ENCODE measurements at regions not wholly inside any gene's neighbourhood (a gene's known extent, or its start where the extent isn't known, plus 50 kb on each side); places are given as distances from the start of the nearest gene placed in this dataset.

DNA sequence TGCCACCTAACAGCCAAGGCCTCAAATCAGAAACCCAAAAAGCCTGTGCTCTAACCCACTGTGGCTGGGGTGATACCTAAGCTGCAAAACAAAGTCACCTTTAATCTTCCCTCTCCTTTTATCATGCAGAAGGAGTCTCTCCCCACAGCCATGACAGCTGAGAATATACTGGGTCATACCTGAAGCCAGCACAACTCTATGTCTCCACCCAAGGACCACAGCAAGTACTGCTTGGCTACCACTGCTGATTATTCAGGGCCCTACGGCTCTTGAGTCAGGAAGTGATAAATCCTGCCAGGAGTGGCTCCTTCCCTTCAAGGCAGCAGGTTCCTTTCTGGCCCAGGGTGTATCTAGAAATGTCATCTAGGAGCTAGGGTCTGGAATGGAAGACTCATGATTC, 151.5 kb upstream of the TOM1L1 start:
- H3K56ac ChIP-seq (ENCODE audit: low read length) = no peak overlapping the region
- no peaks in the 10 kb centered on the region for H3K4me1 ChIP-seq (ENCODE audit: control insufficient read depth, low read depth, low read length)
- H3K4me3 ChIP-seq (ENCODE audit: low read length) = no peak overlapping the region
- H2BK5ac ChIP-seq (ENCODE audit: low read length) = no peak overlapping the region
- H3K36me3 ChIP-seq (ENCODE audit: control insufficient read depth, insufficient read depth, low read length) = no peaks in the 10 kb centered on the region
- H3K27ac ChIP-seq (ENCODE audit: low read depth, low read length) = no peak overlapping the region
- H4K8ac ChIP-seq (ENCODE audit: low read depth, low read length) = no peak overlapping the region
- no peaks in the 10 kb centered on the region for H3K79me2 ChIP-seq (ENCODE audit: control insufficient read depth, insufficient read depth, low read length)
- H3K18ac ChIP-seq (ENCODE audit: low read length) = no peak overlapping the region
- peak; percentile 50 for DNase-seq
- H2BK120ac ChIP-seq (ENCODE audit: low read depth, low read length) = no peak overlapping the region
- no peaks in the 10 kb centered on the region for H3K79me1 ChIP-seq (ENCODE audit: low read length)
- no peak overlapping the region for H2AK5ac ChIP-seq (ENCODE audit: low read length)
- no peak overlapping the region for H3K9ac ChIP-seq (ENCODE audit: low read length)
- no peaks in the 10 kb centered on the region for H3K27me3 ChIP-seq (ENCODE audit: insufficient read depth, low read length, poor library complexity)
- no peak overlapping the region for H3K23ac ChIP-seq (ENCODE audit: low read length)
- H3K4ac ChIP-seq (ENCODE audit: low read depth, low read length) = no peak overlapping the region
- H2BK15ac ChIP-seq (replicated peaks; ENCODE audit: low read depth) = no peak overlapping the region
- no CpG with 5 or more reads among the region's 1 CpG for WGBS (ENCODE audit: extremely low coverage, insufficient coverage, low lambda C conversion rate)
- H3K4me2 ChIP-seq (ENCODE audit: low read length) = no peak overlapping the region
- no peak overlapping the region for H4K5ac ChIP-seq (ENCODE audit: low read length)

DNA sequence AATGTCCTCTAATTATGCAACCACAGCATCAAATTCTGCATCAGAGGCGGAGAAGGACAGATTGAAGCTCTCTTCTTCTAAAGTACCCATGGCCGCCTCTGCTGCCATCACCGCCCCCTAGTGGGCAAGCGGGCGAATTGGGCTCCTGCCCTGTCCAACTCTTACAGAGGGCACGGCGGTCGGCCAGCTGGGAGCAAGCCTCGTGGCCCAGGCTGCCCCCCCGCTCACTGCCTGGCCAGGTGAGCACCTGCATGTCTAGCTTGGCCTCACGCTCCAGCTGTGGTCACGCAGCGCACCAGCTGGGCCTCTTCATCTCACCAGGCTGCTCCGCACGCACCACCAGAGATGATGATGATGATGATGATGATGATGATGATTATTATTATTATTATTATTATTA, 146.1 kb upstream of the TOM1L1 start:
- no peak overlapping the region for H4K5ac ChIP-seq (ENCODE audit: low read length)
- no peaks in the 10 kb centered on the region for H3K79me1 ChIP-seq (ENCODE audit: low read length)
- no peak overlapping the region for H3K4me3 ChIP-seq (ENCODE audit: low read length)
- no peaks in the 10 kb centered on the region for H3K36me3 ChIP-seq (ENCODE audit: control insufficient read depth, insufficient read depth, low read length)
- H3K79me2 ChIP-seq (ENCODE audit: control insufficient read depth, insufficient read depth, low read length) = no peaks in the 10 kb centered on the region
- no CpG with 5 or more reads among the region's 15 CpGs for WGBS (ENCODE audit: extremely low coverage, insufficient coverage, low lambda C conversion rate)
- no peak overlapping the region for H3K27ac ChIP-seq (ENCODE audit: low read depth, low read length)
- H3K9ac ChIP-seq (ENCODE audit: low read length) = no peak overlapping the region
- H3K4me2 ChIP-seq (ENCODE audit: low read length) = no peak overlapping the region
- no peak overlapping the region for H4K8ac ChIP-seq (ENCODE audit: low read depth, low read length)
- no peaks in the 10 kb centered on the region for H3K27me3 ChIP-seq (ENCODE audit: insufficient read depth, low read length, poor library complexity)
- H3K23ac ChIP-seq (ENCODE audit: low read length) = no peak overlapping the region
- H3K4ac ChIP-seq (ENCODE audit: low read depth, low read length) = no peak overlapping the region
- no peak overlapping the region for H2BK120ac ChIP-seq (ENCODE audit: low read depth, low read length)
- no peaks in the 10 kb centered on the region for H3K4me1 ChIP-seq (ENCODE audit: control insufficient read depth, low read depth, low read length)
- H2BK5ac ChIP-seq (ENCODE audit: low read length) = no peak overlapping the region
- peak; percentile 53 for DNase-seq
- H3K18ac ChIP-seq (ENCODE audit: low read length) = no peak overlapping the region
- H3K56ac ChIP-seq (ENCODE audit: low read length) = no peak overlapping the region
- no peak overlapping the region for H2AK5ac ChIP-seq (ENCODE audit: low read length)
- no peak overlapping the region for H2BK15ac ChIP-seq (replicated peaks; ENCODE audit: low read depth)

DNA sequence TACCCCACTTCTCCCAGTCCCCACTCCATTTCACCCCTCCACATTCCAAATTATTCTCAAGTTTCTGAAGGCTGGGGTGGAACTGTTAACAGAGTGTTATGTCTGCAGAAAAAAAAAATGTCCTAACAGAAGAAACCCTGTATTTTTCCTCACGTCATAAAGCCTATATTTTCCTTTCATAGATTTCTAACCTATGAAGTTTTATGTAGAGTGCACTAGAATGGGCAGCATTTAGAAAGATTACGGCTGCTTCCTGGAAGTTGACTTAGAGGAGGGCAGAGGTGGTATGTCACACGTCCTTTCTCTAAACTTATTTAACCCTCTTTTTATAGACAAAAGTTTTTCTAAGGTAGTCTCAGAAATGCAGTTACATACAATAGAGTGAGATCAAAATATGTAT, 139.8 kb upstream of the TOM1L1 start:
- no peak overlapping the region for H4K5ac ChIP-seq (ENCODE audit: low read length)
- no peak overlapping the region for H2BK15ac ChIP-seq (replicated peaks; ENCODE audit: low read depth)
- H3K9ac ChIP-seq (ENCODE audit: low read length) = no peak overlapping the region
- no peaks in the 10 kb centered on the region for H3K4me1 ChIP-seq (ENCODE audit: control insufficient read depth, low read depth, low read length)
- no peak for DNase-seq
- H2AK5ac ChIP-seq (ENCODE audit: low read length) = no peak overlapping the region
- H3K56ac ChIP-seq (ENCODE audit: low read length) = no peak overlapping the region
- no peak overlapping the region for H3K27ac ChIP-seq (ENCODE audit: low read depth, low read length)
- no CpG with 5 or more reads among the region's 3 CpGs for WGBS (ENCODE audit: extremely low coverage, insufficient coverage, low lambda C conversion rate)
- no peaks in the 10 kb centered on the region for H3K79me2 ChIP-seq (ENCODE audit: control insufficient read depth, insufficient read depth, low read length)
- no peak overlapping the region for H2BK5ac ChIP-seq (ENCODE audit: low read length)
- H3K4me2 ChIP-seq (ENCODE audit: low read length) = no peak overlapping the region
- H3K23ac ChIP-seq (ENCODE audit: low read length) = no peak overlapping the region
- no peak overlapping the region for H3K4me3 ChIP-seq (ENCODE audit: low read length)
- H3K27me3 ChIP-seq (ENCODE audit: insufficient read depth, low read length, poor library complexity) = no peaks in the 10 kb centered on the region
- no peak overlapping the region for H4K8ac ChIP-seq (ENCODE audit: low read depth, low read length)
- H2BK120ac ChIP-seq (ENCODE audit: low read depth, low read length) = no peak overlapping the region
- H3K79me1 ChIP-seq (ENCODE audit: low read length) = no peaks in the 10 kb centered on the region
- no peak overlapping the region for H3K4ac ChIP-seq (ENCODE audit: low read depth, low read length)
- no peaks in the 10 kb centered on the region for H3K36me3 ChIP-seq (ENCODE audit: control insufficient read depth, insufficient read depth, low read length)
- no peak overlapping the region for H3K18ac ChIP-seq (ENCODE audit: low read length)

DNA sequence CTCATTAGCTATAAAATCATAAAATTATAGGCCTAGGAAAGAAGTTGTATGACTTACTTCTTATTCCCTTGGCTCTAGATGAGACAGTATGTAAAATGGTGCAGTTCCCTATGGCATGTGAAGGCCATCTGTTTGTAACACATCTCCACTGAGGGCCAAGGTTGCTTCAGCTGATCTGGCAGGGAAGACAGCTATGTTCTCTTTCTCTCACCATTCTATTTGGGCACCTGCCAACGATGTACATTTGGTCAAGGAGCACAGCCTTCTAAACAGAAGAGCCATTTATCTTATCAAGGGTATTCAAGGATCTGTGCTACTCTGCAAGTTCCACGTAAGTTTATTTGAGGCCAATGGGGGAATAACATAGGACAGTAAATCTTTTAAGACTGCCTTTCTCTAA, 129.8 kb upstream of the TOM1L1 start:
- Histone ChIP-seq H4K8ac (ENCODE audit: low read depth, low read length) (no peak overlapping the region), H3K4me3 (ENCODE audit: low read length) (no peak overlapping the region), H3K9ac (ENCODE audit: low read length) (no peak overlapping the region), H3K27ac (ENCODE audit: low read depth, low read length) (no peak overlapping the region), H3K56ac (ENCODE audit: low read length) (no peak overlapping the region), H3K79me2 (ENCODE audit: control insufficient read depth, insufficient read depth, low read length) (no peaks in the 10 kb centered on the region), H3K36me3 (ENCODE audit: control insufficient read depth, insufficient read depth, low read length) (no peaks in the 10 kb centered on the region), H3K27me3 (ENCODE audit: insufficient read depth, low read length, poor library complexity) (no peaks in the 10 kb centered on the region), H3K4me2 (ENCODE audit: low read length) (no peak overlapping the region), H2BK5ac (ENCODE audit: low read length) (no peak overlapping the region), H2BK15ac (replicated peaks; ENCODE audit: low read depth) (peak overlapping the region; percentile 74), H3K18ac (ENCODE audit: low read length) (no peak overlapping the region), H3K4ac (ENCODE audit: low read depth, low read length) (no peak overlapping the region), H3K4me1 (ENCODE audit: control insufficient read depth, low read depth, low read length) (no peaks in the 10 kb centered on the region), H3K79me1 (ENCODE audit: low read length) (no peaks in the 10 kb centered on the region), H2BK120ac (ENCODE audit: low read depth, low read length) (no peak overlapping the region), H3K23ac (ENCODE audit: low read length) (no peak overlapping the region), H2AK5ac (ENCODE audit: low read length) (no peak overlapping the region), H4K5ac (ENCODE audit: low read length) (no peak overlapping the region)
- no CpG with 5 or more reads among the region's 2 CpGs for WGBS (ENCODE audit: extremely low coverage, insufficient coverage, low lambda C conversion rate)
- DNase-seq = no peak

DNA sequence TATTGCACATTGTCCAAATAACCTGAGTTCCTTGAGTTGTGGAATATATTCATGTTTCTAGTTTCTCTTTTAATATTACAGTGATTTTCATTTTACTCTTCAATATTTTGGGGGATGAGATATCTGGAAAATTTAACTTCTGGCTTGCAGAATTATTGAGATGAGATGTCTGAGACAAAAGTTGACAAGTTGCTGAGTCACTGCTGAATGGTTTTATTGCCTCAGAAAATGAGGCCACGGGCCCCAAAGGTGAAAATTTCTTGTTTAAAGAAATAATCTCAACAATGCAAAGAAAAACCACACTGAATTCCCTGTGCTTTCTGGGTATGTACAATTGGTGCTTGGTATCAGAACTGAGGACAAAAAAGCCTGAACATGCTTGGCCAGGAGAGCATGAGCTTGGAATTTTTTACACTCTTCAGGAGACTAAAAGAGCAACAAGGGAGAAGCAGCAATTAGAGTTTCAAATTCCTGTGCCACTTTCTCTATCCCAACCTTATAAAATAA, 129.2 kb upstream of the TOM1L1 start:
- Histone ChIP-seq H3K79me2 (ENCODE audit: control insufficient read depth, insufficient read depth, low read length) (no peaks in the 10 kb centered on the region), H3K79me1 (ENCODE audit: low read length) (no peaks in the 10 kb centered on the region), H3K4me2 (ENCODE audit: low read length) (no peak overlapping the region), H2BK120ac (ENCODE audit: low read depth, low read length) (no peak overlapping the region), H2BK5ac (ENCODE audit: low read length) (no peak overlapping the region), H3K36me3 (ENCODE audit: control insufficient read depth, insufficient read depth, low read length) (no peaks in the 10 kb centered on the region), H3K23ac (ENCODE audit: low read length) (no peak overlapping the region), H3K9ac (ENCODE audit: low read length) (no peak overlapping the region), H3K4me1 (ENCODE audit: control insufficient read depth, low read depth, low read length) (no peaks in the 10 kb centered on the region), H3K56ac (ENCODE audit: low read length) (no peak overlapping the region), H3K27me3 (ENCODE audit: insufficient read depth, low read length, poor library complexity) (no peaks in the 10 kb centered on the region), H4K8ac (ENCODE audit: low read depth, low read length) (no peak overlapping the region), H3K18ac (ENCODE audit: low read length) (peak overlapping the region; percentile 80), H2BK15ac (replicated peaks; ENCODE audit: low read depth) (peak overlapping the region; percentile 57), H2AK5ac (ENCODE audit: low read length) (no peak overlapping the region), H3K27ac (ENCODE audit: low read depth, low read length) (no peak overlapping the region), H3K4me3 (ENCODE audit: low read length) (no peak overlapping the region), H3K4ac (ENCODE audit: low read depth, low read length) (no peak overlapping the region), H4K5ac (ENCODE audit: low read length) (no peak overlapping the region)
- no CpG with 5 or more reads among the region's 1 CpG for WGBS (ENCODE audit: extremely low coverage, insufficient coverage, low lambda C conversion rate)
- DNase-seq = peak; percentile 16

DNA sequence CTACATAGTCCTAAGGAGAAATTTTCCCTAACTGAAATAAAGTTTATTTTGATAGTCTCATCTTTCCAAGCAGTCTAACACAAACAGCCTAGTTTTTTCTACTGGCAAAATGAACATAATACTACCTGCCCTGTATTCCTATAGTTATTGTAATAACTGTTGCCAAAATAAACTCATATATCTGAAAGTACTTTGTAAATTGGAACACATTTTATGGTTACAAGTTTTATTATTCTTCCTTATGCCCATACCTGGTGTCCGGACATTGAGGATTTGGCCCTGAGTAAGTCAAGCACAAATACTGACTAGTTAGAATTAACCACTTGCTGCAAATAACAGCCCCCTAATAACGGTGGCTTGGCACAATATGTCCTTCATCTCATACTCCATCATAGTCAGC, 120.4 kb upstream of the TOM1L1 start:
- no CpG with 5 or more reads among the region's 2 CpGs for WGBS (ENCODE audit: extremely low coverage, insufficient coverage, low lambda C conversion rate)
- H2BK15ac ChIP-seq (replicated peaks; ENCODE audit: low read depth) = no peak overlapping the region
- H2BK5ac ChIP-seq (ENCODE audit: low read length) = no peak overlapping the region
- no peak overlapping the region for H4K5ac ChIP-seq (ENCODE audit: low read length)
- no peak for DNase-seq
- H2BK120ac ChIP-seq (ENCODE audit: low read depth, low read length) = no peak overlapping the region
- no peak overlapping the region for H3K9ac ChIP-seq (ENCODE audit: low read length)
- H3K4me2 ChIP-seq (ENCODE audit: low read length) = no peak overlapping the region
- H3K27me3 ChIP-seq (ENCODE audit: insufficient read depth, low read length, poor library complexity) = no peaks in the 10 kb centered on the region
- no peak overlapping the region for H3K18ac ChIP-seq (ENCODE audit: low read length)
- H3K56ac ChIP-seq (ENCODE audit: low read length) = no peak overlapping the region
- no peak overlapping the region for H3K27ac ChIP-seq (ENCODE audit: low read depth, low read length)
- no peaks in the 10 kb centered on the region for H3K79me2 ChIP-seq (ENCODE audit: control insufficient read depth, insufficient read depth, low read length)
- H3K23ac ChIP-seq (ENCODE audit: low read length) = no peak overlapping the region
- H2AK5ac ChIP-seq (ENCODE audit: low read length) = no peak overlapping the region
- H3K36me3 ChIP-seq (ENCODE audit: control insufficient read depth, insufficient read depth, low read length) = no peaks in the 10 kb centered on the region
- H4K8ac ChIP-seq (ENCODE audit: low read depth, low read length) = no peak overlapping the region
- H3K4me1 ChIP-seq (ENCODE audit: control insufficient read depth, low read depth, low read length) = no peaks in the 10 kb centered on the region
- H3K4ac ChIP-seq (ENCODE audit: low read depth, low read length) = no peak overlapping the region
- no peaks in the 10 kb centered on the region for H3K79me1 ChIP-seq (ENCODE audit: low read length)
- H3K4me3 ChIP-seq (ENCODE audit: low read length) = no peak overlapping the region
